HCT116 (cell line): ENCODE measurements at regions not wholly inside any gene's neighbourhood (a gene's known extent, or its start where the extent isn't known, plus 50 kb on each side); places are given as distances from the start of the nearest gene placed in this dataset.

ENCODE experiments used
- ATAC-seq: fragments of 200-7000 bp; cut with Tn5 transposase; 2 replicates; pipeline ENCODE4 v1.9.1; 2020; ENCODE audit warnings: mild to moderate bottlenecking, moderate library complexity
- BruUV-seq: library from RNA; stranded (reverse); fragments of 400-500 nt; replicated peaks from 2 replicates; lab custom pipeline; 2021; lab: Mats Ljungman, UMichigan
- CTCF ChIA-PET: fragments of 300-600 bp; sonication (Branson Sonifier 250); formaldehyde crosslinking; loops from one replicate; lab custom pipeline; 2021; ENCODE audit warnings: antibody characterized with exemption; lab: Charles Lee
- POLR2A ChIA-PET: fragments of 300-600, 350-600 bp; sonication (Branson Sonifier 250); formaldehyde crosslinking; loops from one replicate; lab custom pipeline; 2021; ENCODE audit warnings: antibody characterized with exemption; lab: Charles Lee
- RAD21 ChIA-PET, 2 experiments: fragments of 300-600 bp; sonication (Branson Sonifier 250); formaldehyde crosslinking; loops; one replicate each; lab custom pipeline; 2023; ENCODE audit warnings: low total read pairs in 2 of 2; ENCODE audit not compliant: uncharacterized antibody in 2 of 2, unreplicated experiment in 2 of 2, low non-redundant PET in 1 of 2; lab: Charles Lee
- DNase-seq: peaks from one replicate; pipeline ENCODE4 v3.0.0-alpha.2; 2010; ENCODE audit warnings: low read depth, low spot score
- H2AFZ ChIP-seq: fragments of 200-600 bp; shearing (Covaris generic), sonication (generic); 2 replicates; pipeline ENCODE4 v1.6.1; 2017; ENCODE audit warnings: low read depth, mixed run types, mixed read lengths, antibody characterized with exemption, low read length; ENCODE audit not compliant: poor library complexity, severe bottlenecking
- H3K27ac ChIP-seq: 2 replicates; pipeline ENCODE4 v1.5.1; 2012; ENCODE audit warnings: low read depth, low read length
- H3K27me3 ChIP-seq: fragments of 200-600 bp; sonication (generic); 2 replicates; pipeline ENCODE4 v1.6.1; 2016; ENCODE audit warnings: mixed run types, low read length, mixed read lengths; ENCODE audit not compliant: insufficient read depth
- H3K36me3 ChIP-seq, 2 experiments: fragments of 200-500 bp in 1 of 2; fragments of 200-600 bp in 1 of 2; sonication (Bioruptor generic) in 1 of 2; sonication (generic) in 1 of 2; 2 replicates each; pipeline versions ENCODE4 v1.5.1 to v1.6.1; 2014 to 2016; ENCODE audit warnings: low read length in 2 of 2, inconsistent platforms in 1 of 2, mixed read lengths in 1 of 2, mixed run types in 1 of 2; ENCODE audit not compliant: insufficient read depth in 2 of 2, control insufficient read depth in 1 of 2
- H3K4me1 ChIP-seq, 2 experiments: fragments of 200-600 bp in 1 of 2; sonication (generic) in 1 of 2; 2 replicates each; pipeline versions ENCODE4 v1.5.1 to v1.6.1; 2012 to 2017; ENCODE audit warnings: low read length in 2 of 2, inconsistent platforms in 1 of 2, mild to moderate bottlenecking in 1 of 2, mixed read lengths in 1 of 2, mixed run types in 1 of 2, moderate library complexity in 1 of 2; ENCODE audit not compliant: insufficient read depth in 2 of 2, control insufficient read depth in 1 of 2
- H3K4me2 ChIP-seq: fragments of 200-600 bp; sonication (generic); 2 replicates; pipeline ENCODE4 v1.6.1; 2017; ENCODE audit warnings: mixed run types, low read length, mixed read lengths
- H3K4me3 ChIP-seq, 2 experiments: fragments of 200-600 bp in 1 of 2; sonication (generic) in 1 of 2; replicated peaks in 1 of 2; 2 replicates each; pipeline ENCODE4 v1.5.1; 2011 to 2016; ENCODE audit warnings: low read length in 2 of 2, control low read depth in 1 of 2, low read depth in 1 of 2, mild to moderate bottlenecking in 1 of 2, mixed read lengths in 1 of 2, mixed run types in 1 of 2
- H3K79me2 ChIP-seq: fragments of 200-600 bp; sonication (generic); 2 replicates; pipeline ENCODE4 v1.6.1; 2017; ENCODE audit warnings: mild to moderate bottlenecking, mixed run types, low read length, moderate library complexity, mixed read lengths; ENCODE audit not compliant: insufficient read depth
- H3K9ac ChIP-seq: fragments of 200-600 bp; sonication (generic); 2 replicates; pipeline ENCODE4 v1.6.1; 2016; ENCODE audit warnings: low read length, mixed read lengths
- H3K9me2 ChIP-seq: fragments of 200-600 bp; sonication (generic), shearing (Covaris generic); 2 replicates; pipeline ENCODE4 v1.6.1; 2017; ENCODE audit warnings: mixed run types, mild to moderate bottlenecking, moderate library complexity; ENCODE audit not compliant: insufficient read depth
- H3K9me3 ChIP-seq, 2 experiments: fragments of 200-500 bp in 1 of 2; fragments of 200-600 bp in 1 of 2; sonication (Bioruptor generic) in 1 of 2; sonication (generic) in 1 of 2; 2 replicates each; pipeline ENCODE4 v1.6.1; 2014 to 2017; ENCODE audit warnings: low read length in 2 of 2, mixed read lengths in 2 of 2, inconsistent platforms in 1 of 2, low read depth in 1 of 2, mild to moderate bottlenecking in 1 of 2, mixed run types in 1 of 2, moderate library complexity in 1 of 2; ENCODE audit not compliant: control insufficient read depth in 1 of 2, insufficient read depth in 1 of 2
- H4K20me1 ChIP-seq: fragments of 200-600 bp; sonication (generic), shearing (Covaris generic); 2 replicates; pipeline ENCODE4 v1.6.1; 2017; ENCODE audit warnings: mixed run types, mild to moderate bottlenecking, moderate library complexity; ENCODE audit not compliant: insufficient read depth
- ATF3 ChIP-seq: IDR thresholded peaks from 2 replicates; pipeline ENCODE4 v1.6.1; 2012
- CBX3 ChIP-seq: IDR thresholded peaks from 2 replicates; pipeline ENCODE4 v1.6.1; 2012; ENCODE audit warnings: low read depth
- CEBPB ChIP-seq: IDR thresholded peaks from 2 replicates; pipeline ENCODE4 v1.6.1; 2012; ENCODE audit warnings: low read depth
- ELF1 ChIP-seq: IDR thresholded peaks from 2 replicates; pipeline ENCODE4 v1.6.1; 2012; ENCODE audit warnings: low read depth, borderline replicate concordance
- EZH2phosphoT487 ChIP-seq: fragments of 200-600 bp; IDR thresholded peaks from 2 replicates; pipeline ENCODE4 v1.6.1; 2018; ENCODE audit warnings: antibody characterized with exemption, borderline replicate concordance
- JUND ChIP-seq: IDR thresholded peaks from 2 replicates; pipeline ENCODE4 v1.6.1; 2012
- MAX ChIP-seq: IDR thresholded peaks from 2 replicates; pipeline ENCODE4 v1.6.1; 2012
- POLR2AphosphoS5 ChIP-seq: IDR thresholded peaks from 2 replicates; pipeline ENCODE4 v1.6.1; 2011; ENCODE audit warnings: mild to moderate bottlenecking, low read depth, low read length, moderate library complexity
- REST ChIP-seq: IDR thresholded peaks from 2 replicates; pipeline ENCODE4 v1.6.1; 2012; ENCODE audit warnings: low read depth
- SP1 ChIP-seq: IDR thresholded peaks from 2 replicates; pipeline ENCODE4 v1.6.1; 2012; ENCODE audit warnings: low read depth
- SRF ChIP-seq: IDR thresholded peaks from 2 replicates; pipeline ENCODE4 v1.6.1; 2012; ENCODE audit warnings: low read depth
- TCF7L2 ChIP-seq: IDR thresholded peaks from 2 replicates; pipeline ENCODE4 v1.7.0; 2011; ENCODE audit warnings: borderline replicate concordance, inconsistent platforms; ENCODE audit not compliant: insufficient read depth, insufficient read length; ENCODE audit errors: extremely low read depth
- ZBTB33 ChIP-seq: IDR thresholded peaks from 2 replicates; pipeline ENCODE4 v1.6.1; 2011; ENCODE audit warnings: mild to moderate bottlenecking, low read length, moderate library complexity; ENCODE audit not compliant: insufficient replicate concordance; ENCODE audit errors: extremely low read depth
- ZFX ChIP-seq: fragments of 450-650 bp; IDR thresholded peaks from 2 replicates; pipeline ENCODE4 v1.6.1; 2017
- ZNF274 ChIP-seq: fragments of 200-500 bp; sonication (Bioruptor generic); IDR thresholded peaks from 2 replicates; pipeline ENCODE4 v1.6.1; 2014; ENCODE audit warnings: mild to moderate bottlenecking, low read depth, low read length, inconsistent platforms
- intact Hi-C: fragments of 100-400 bp; cut with micrococcal nuclease; formaldehyde crosslinking; loops from 2 replicates; pipeline ENCODE4 v1.10.0; 2022

- TF ChIP-seq ZBTB33 (no peak), SRF (no peak)
Measured at GRCh38 chr18:55903911-55904310, 315.9 kb upstream of the TCF4 start (continued).

GRCh38 chr18:55900380-55900779 is 312.4 kb upstream of the TCF4 start:
- intact Hi-C loops = no loop called here
- ChIA-PET RAD21 (no interaction called here), POLR2A (no interaction called here), CTCF (no interaction called here)
- ATAC-seq = no peak
- DNase-seq = no peak
- no TSS peak for BruUV-seq
- Histone ChIP-seq H3K9ac (no peak overlapping the region), H3K27ac (no peak overlapping the region), H3K9me2 (no peaks in the 10 kb centered on the region), H3K4me1 (no peaks in the 10 kb centered on the region), H3K4me3 (no peak overlapping the region), H3K36me3 (no peaks in the 10 kb centered on the region), H3K4me2 (no peak overlapping the region), H2AFZ (no peak overlapping the region), H3K79me2 (no peaks in the 10 kb centered on the region), H3K27me3 (no peaks in the 10 kb centered on the region), H4K20me1 (no peaks in the 10 kb centered on the region), H3K9me3 (peaks cover 4 to 31% of the 10 kb centered on the region in 2 experiments; a peak in 3 of 4 replicates)
- TF ChIP-seq ZBTB33 = no peak
- TF ChIP-seq ZFX = no peak
- no peak for TF ChIP-seq SP1
- TF ChIP-seq MAX = no peak
- no peak for TF ChIP-seq ELF1
- no peak for TF ChIP-seq REST
- TF ChIP-seq TCF7L2 = no peak
- TF ChIP-seq CBX3 = no peak
- no peak for TF ChIP-seq POLR2AphosphoS5
- no peak for TF ChIP-seq ATF3
- no peak for TF ChIP-seq JUND
- TF ChIP-seq SRF = no peak
- no peak for TF ChIP-seq CEBPB
- no peak for TF ChIP-seq ZNF274
- no peak for TF ChIP-seq EZH2phosphoT487
